Neural cell (in vitro differentiated cells): ENCODE measurements at regions not wholly inside any gene's neighbourhood (a gene's known extent, or its start where the extent isn't known, plus 50 kb on each side); places are given as distances from the start of the nearest gene placed in this dataset.

Source experiments
- CTCF ChIP-seq: fragments of 450-650 bp; IDR thresholded peaks from 2 replicates; pipeline ENCODE4 v1.5.1; 2014; ENCODE audit warnings: antibody characterized with exemption, mild to moderate bottlenecking, moderate library complexity; ENCODE audit not compliant: poor library complexity, severe bottlenecking
- EP300 ChIP-seq: fragments of 450-650 bp; conservative IDR thresholded peaks from 2 replicates; pipeline ENCODE4 v1.6.1; 2014; ENCODE audit warnings: antibody characterized with exemption, mild to moderate bottlenecking, moderate library complexity; ENCODE audit not compliant: poor library complexity, severe bottlenecking
- POLR2AphosphoS5 ChIP-seq: IDR thresholded peaks from 2 replicates; pipeline ENCODE4 v1.6.1; 2012

GRCh38 chr1:87744763-87745162 lies 416.1 kb downstream of the LMO4 start:
- no peak for TF ChIP-seq CTCF
- TF ChIP-seq POLR2AphosphoS5, result no peak
- TF ChIP-seq EP300, result no peak
